Stomach (tissue), 8 donors: ENCODE measurements at regions not wholly inside any gene's neighbourhood (a gene's known extent, or its start where the extent isn't known, plus 50 kb on each side); places are given as distances from the start of the nearest gene placed in this dataset.

Source experiments
- DNase-seq, 2 donors: peaks; one replicate each; pipeline versions ENCODE4 v3.0.0 to v3.0.0-alpha.2; 2013 to 2019
- H3K27ac ChIP-seq, 5 donors: fragments of 200-600 bp in 4 of 5; sonication (generic) in 4 of 5; one replicate each; pipeline ENCODE4 v1.5.1; 2013 to 2019; ENCODE audit warnings: mild to moderate bottlenecking in 1 of 5, moderate library complexity in 1 of 5
- H3K27me3 ChIP-seq, 3 donors: fragments of 200-600 bp; sonication (generic); one replicate each; pipeline ENCODE4 v1.5.1; 2017 to 2019; ENCODE audit warnings: mixed run types in 1 of 3
- H3K36me3 ChIP-seq, 4 donors: fragments of 200-600 bp; sonication (generic); 1 replicate in 3 of 4; 2 replicates in 1 of 4; pipeline ENCODE4 v1.5.1; 2016 to 2019
- H3K4me1 ChIP-seq, 4 donors: fragments of 200-600 bp; sonication (generic); one replicate each; pipeline ENCODE4 v1.5.1; 2016 to 2019
- H3K4me3 ChIP-seq, 4 donors: fragments of 200-600 bp; sonication (generic) in 3 of 4; one replicate each; pipeline ENCODE4 v1.5.1; 2016 to 2019; ENCODE audit warnings: mild to moderate bottlenecking in 1 of 4
- H3K9me3 ChIP-seq, 4 donors: fragments of 200-600 bp; sonication (generic); one replicate each; pipeline ENCODE4 v1.5.1; 2016 to 2019
- CTCF ChIP-seq, 7 experiments: fragments of 450-650 bp in 4 of 7; fragments of 200-600 bp in 3 of 7; sonication (generic) in 3 of 7; IDR thresholded peaks; one replicate each; pipeline ENCODE4 v1.5.1; 2016 to 2019; ENCODE audit warnings: antibody characterized with exemption in 7 of 7, control low read depth in 2 of 7, mild to moderate bottlenecking in 1 of 7
- EP300 ChIP-seq: sonication (generic); formaldehyde crosslinking; IDR thresholded peaks from one replicate; pipeline ENCODE4 v1.6.1; 2017; ENCODE audit warnings: antibody characterized with exemption
- POLR2A ChIP-seq, 4 donors: fragments of 450-650 bp; IDR thresholded peaks; one replicate each; pipeline ENCODE4 v1.6.1; 2016; ENCODE audit warnings: antibody characterized with exemption in 4 of 4, control low read depth in 2 of 4, mild to moderate bottlenecking in 1 of 4, moderate library complexity in 1 of 4
- POLR2AphosphoS5 ChIP-seq, 3 donors: sonication (generic); formaldehyde crosslinking; IDR thresholded peaks; one replicate each; pipeline ENCODE4 v1.6.1; 2016; ENCODE audit warnings: antibody characterized with exemption in 3 of 3
- WGBS, 5 donors: extraction: QIAGEN DNeasy Blood & Tissue Kit in 3 of 5; methylation state at CpG; one replicate each; pipeline versions ENCODE4 v1.1.5 to v1.1.7; 2013 to 2018; 5-methylcytosine and 5-hydroxymethylcytosine counted together
- intact Hi-C: fragments of 100-400 bp; cut with DNase I; formaldehyde crosslinking; loops from one replicate; pipeline ENCODE4 v1.15.1; 2023; ENCODE audit warnings: low total_unique reads
- donor health status: healthy with polysubstance abuse.
- donor health status: Bipolar disorder and iron deficiency.
- donor health status: healthy.

- H3K9me3 ChIP-seq = no peaks in the 10 kb centered on the region
- no peak for DNase-seq
- WGBS, 5 donors = 58 to 68% (median 66%) methylated on average over 5 of the region's 5 CpGs
- H3K27me3 ChIP-seq = no peaks in the 10 kb centered on the region
- no peak for TF ChIP-seq CTCF (IDR thresholded peaks at IDR 0.05)
- TF ChIP-seq POLR2A (IDR thresholded peaks at IDR 0.05) = no peak
- TF ChIP-seq POLR2AphosphoS5 (IDR thresholded peaks at IDR 0.05) = no peak
- TF ChIP-seq EP300 = no peak
- H3K4me3 ChIP-seq = no peak overlapping the region
- H3K4me1 ChIP-seq = no peaks in the 10 kb centered on the region
- intact Hi-C loops = no loop called here
- no peak overlapping the region for H3K27ac ChIP-seq
- no peaks in the 10 kb centered on the region for H3K36me3 ChIP-seq
Measured at GRCh38 chr5:3265131-3265885, 330.3 kb upstream of the IRX1 start.

- WGBS, 5 donors = 79 to 87% (median 82%) methylated on average over 4 of the region's 4 CpGs
- Histone ChIP-seq H3K36me3 (no peaks in the 10 kb centered on the region), H3K4me3 (no peak overlapping the region), H3K9me3 (no peaks in the 10 kb centered on the region), H3K27me3 (no peaks in the 10 kb centered on the region), H3K27ac (no peak overlapping the region), H3K4me1 (no peaks in the 10 kb centered on the region)
- TF ChIP-seq EP300 = no peak
- no peak for TF ChIP-seq POLR2AphosphoS5 (IDR thresholded peaks at IDR 0.05)
- no peak for TF ChIP-seq CTCF (IDR thresholded peaks at IDR 0.05)
- TF ChIP-seq POLR2A (IDR thresholded peaks at IDR 0.05) = no peak
- DNase-seq = no peak
- intact Hi-C loops = no loop called here
Measured at GRCh38 chr5:3262451-3262850, 333.2 kb upstream of the IRX1 start.

- no peaks in the 10 kb centered on the region for H3K36me3 ChIP-seq
- intact Hi-C loops = no loop called here
- DNase-seq = no peak
- 86 to 93% (median 92%) methylated on average over 4 of the region's 4 CpGs for WGBS, 5 donors
- no peak for TF ChIP-seq EP300
- no peak for TF ChIP-seq CTCF (IDR thresholded peaks at IDR 0.05)
- no peak for TF ChIP-seq POLR2AphosphoS5 (IDR thresholded peaks at IDR 0.05)
- TF ChIP-seq POLR2A (IDR thresholded peaks at IDR 0.05) = no peak
- no peaks in the 10 kb centered on the region for H3K27me3 ChIP-seq
- H3K4me3 ChIP-seq = no peak overlapping the region
- no peaks in the 10 kb centered on the region for H3K9me3 ChIP-seq
- no peak overlapping the region for H3K27ac ChIP-seq
- no peaks in the 10 kb centered on the region for H3K4me1 ChIP-seq
Measured at GRCh38 chr5:3261081-3261480, 334.6 kb upstream of the IRX1 start.

- H3K9me3 ChIP-seq = no peaks in the 10 kb centered on the region
- 71 to 84% (median 79%) methylated on average over 9 of the region's 9 CpGs for WGBS, 5 donors
- no peaks in the 10 kb centered on the region for H3K36me3 ChIP-seq
- TF ChIP-seq POLR2A (IDR thresholded peaks at IDR 0.05) = no peak
- intact Hi-C loops = no loop called here
- no peaks in the 10 kb centered on the region for H3K4me1 ChIP-seq
- H3K4me3 ChIP-seq = no peak overlapping the region
- DNase-seq = no peak
- H3K27ac ChIP-seq = no peak overlapping the region
- no peaks in the 10 kb centered on the region for H3K27me3 ChIP-seq
Measured at GRCh38 chr5:3258050-3258449, 337.6 kb upstream of the IRX1 start.

GRCh38 chr5:3252235-3252634, 343.4 kb upstream of the IRX1 start:
- Histone ChIP-seq H3K9me3 (no peaks in the 10 kb centered on the region), H3K27me3 (peaks cover 0 to 8% (median 0%) of the 10 kb centered on the region in 3 donors), H3K4me1 (no peaks in the 10 kb centered on the region), H3K27ac (no peak overlapping the region), H3K36me3 (no peaks in the 10 kb centered on the region), H3K4me3 (no peak overlapping the region)
- TF ChIP-seq POLR2A (IDR thresholded peaks at IDR 0.05) = no peak
- TF ChIP-seq CTCF (IDR thresholded peaks at IDR 0.05) = no peak
- no peak for TF ChIP-seq EP300
- TF ChIP-seq POLR2AphosphoS5 (IDR thresholded peaks at IDR 0.05) = no peak
- DNase-seq = no peak
- intact Hi-C loops = no loop called here
- 50 to 100% (median 73%) methylated on average over 1 of the region's 1 CpG for WGBS, 5 donors
